ENCODE measurements at regions not wholly inside any gene's neighbourhood (a gene's known extent, or its start where the extent isn't known, plus 50 kb on each side); places are given as distances from the start of the nearest gene placed in this dataset.

- peaks cover 13% of the 10 kb centered on the region for H3K9me3 Mint-ChIP-seq
- POLR2A ChIA-PET: no interaction called here
Observed at GRCh38 chr9:88737876-88738275, 202.9 kb downstream of the NXNL2 start.

GRCh38 chr9:88738709-88739108 lies 203.7 kb downstream of the NXNL2 start:
- Mint-ChIP-seq H3K27me3 (ENCODE audit: low read depth) (no peaks in the 10 kb centered on the region), H3K9me3 (peaks cover 13% of the 10 kb centered on the region), H3K4me3 (no peak overlapping the region), H3K27ac (no peak overlapping the region), H3K36me3 (peaks cover 12% of the 10 kb centered on the region), H3K4me1 (peaks cover 22% of the 10 kb centered on the region)
- DNase-seq (ENCODE audit: low spot score) (no peak), ATAC-seq (no peak)
- ChIA-PET CTCF (no interaction called here), POLR2A (no interaction called here)
- TF ChIP-seq ZNF263 (CRISPR knock-in tag; IDR thresholded peaks at IDR 0.05; ENCODE audit: low read depth) (no peak), ZNF512 (CRISPR knock-in tag; IDR thresholded peaks at IDR 0.05; ENCODE audit: borderline replicate concordance) (no peak), USF2 (CRISPR knock-in tag; IDR thresholded peaks at IDR 0.05) (no peak), CREB1 (CRISPR knock-in tag; IDR thresholded peaks at IDR 0.05) (no peak), JAZF1 (CRISPR knock-in tag; IDR thresholded peaks at IDR 0.05) (no peak)
- TF ChIP-seq, protein P1, sequence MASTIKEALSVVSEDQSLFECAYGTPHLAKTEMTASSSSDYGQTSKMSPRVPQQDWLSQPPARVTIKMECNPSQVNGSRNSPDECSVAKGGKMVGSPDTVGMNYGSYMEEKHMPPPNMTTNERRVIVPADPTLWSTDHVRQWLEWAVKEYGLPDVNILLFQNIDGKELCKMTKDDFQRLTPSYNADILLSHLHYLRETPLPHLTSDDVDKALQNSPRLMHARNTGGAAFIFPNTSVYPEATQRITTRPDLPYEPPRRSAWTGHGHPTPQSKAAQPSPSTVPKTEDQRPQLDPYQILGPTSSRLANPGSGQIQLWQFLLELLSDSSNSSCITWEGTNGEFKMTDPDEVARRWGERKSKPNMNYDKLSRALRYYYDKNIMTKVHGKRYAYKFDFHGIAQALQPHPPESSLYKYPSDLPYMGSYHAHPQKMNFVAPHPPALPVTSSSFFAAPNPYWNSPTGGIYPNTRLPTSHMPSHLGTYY (CRISPR knock-in tag; IDR thresholded peaks at IDR 0.05): no peak

More at GRCh38 chr9:88737876-88738275, 202.9 kb downstream of the NXNL2 start:
- CTCF ChIA-PET: no interaction called here
- TF ChIP-seq CDX4 (CRISPR knock-in tag; IDR thresholded peaks at IDR 0.05; ENCODE audit: borderline replicate concordance) (no peak), ZMAT4 (CRISPR knock-in tag; IDR thresholded peaks at IDR 0.05) (no peak), STAT6 (CRISPR knock-in tag; conservative IDR thresholded peaks at IDR 0.05; ENCODE audit: low read depth) (no peak), ETV6 (CRISPR knock-in tag; IDR thresholded peaks at IDR 0.05) (no peak), ZNF219 (CRISPR knock-in tag; IDR thresholded peaks at IDR 0.05; ENCODE audit: borderline replicate concordance) (no peak), CREB1 (CRISPR knock-in tag; IDR thresholded peaks at IDR 0.05) (no peak), SMAD4 (CRISPR knock-in tag; IDR thresholded peaks at IDR 0.05) (no peak)
- TF ChIP-seq, protein P2, sequence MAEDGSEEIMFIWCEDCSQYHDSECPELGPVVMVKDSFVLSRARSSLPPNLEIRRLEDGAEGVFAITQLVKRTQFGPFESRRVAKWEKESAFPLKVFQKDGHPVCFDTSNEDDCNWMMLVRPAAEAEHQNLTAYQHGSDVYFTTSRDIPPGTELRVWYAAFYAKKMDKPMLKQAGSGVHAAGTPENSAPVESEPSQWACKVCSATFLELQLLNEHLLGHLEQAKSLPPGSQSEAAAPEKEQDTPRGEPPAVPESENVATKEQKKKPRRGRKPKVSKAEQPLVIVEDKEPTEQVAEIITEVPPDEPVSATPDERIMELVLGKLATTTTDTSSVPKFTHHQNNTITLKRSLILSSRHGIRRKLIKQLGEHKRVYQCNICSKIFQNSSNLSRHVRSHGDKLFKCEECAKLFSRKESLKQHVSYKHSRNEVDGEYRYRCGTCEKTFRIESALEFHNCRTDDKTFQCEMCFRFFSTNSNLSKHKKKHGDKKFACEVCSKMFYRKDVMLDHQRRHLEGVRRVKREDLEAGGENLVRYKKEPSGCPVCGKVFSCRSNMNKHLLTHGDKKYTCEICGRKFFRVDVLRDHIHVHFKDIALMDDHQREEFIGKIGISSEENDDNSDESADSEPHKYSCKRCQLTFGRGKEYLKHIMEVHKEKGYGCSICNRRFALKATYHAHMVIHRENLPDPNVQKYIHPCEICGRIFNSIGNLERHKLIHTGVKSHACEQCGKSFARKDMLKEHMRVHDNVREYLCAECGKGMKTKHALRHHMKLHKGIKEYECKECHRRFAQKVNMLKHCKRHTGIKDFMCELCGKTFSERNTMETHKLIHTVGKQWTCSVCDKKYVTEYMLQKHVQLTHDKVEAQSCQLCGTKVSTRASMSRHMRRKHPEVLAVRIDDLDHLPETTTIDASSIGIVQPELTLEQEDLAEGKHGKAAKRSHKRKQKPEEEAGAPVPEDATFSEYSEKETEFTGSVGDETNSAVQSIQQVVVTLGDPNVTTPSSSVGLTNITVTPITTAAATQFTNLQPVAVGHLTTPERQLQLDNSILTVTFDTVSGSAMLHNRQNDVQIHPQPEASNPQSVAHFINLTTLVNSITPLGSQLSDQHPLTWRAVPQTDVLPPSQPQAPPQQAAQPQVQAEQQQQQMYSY (CRISPR knock-in tag; IDR thresholded peaks at IDR 0.05): no peak
- TF ChIP-seq, protein P3, sequence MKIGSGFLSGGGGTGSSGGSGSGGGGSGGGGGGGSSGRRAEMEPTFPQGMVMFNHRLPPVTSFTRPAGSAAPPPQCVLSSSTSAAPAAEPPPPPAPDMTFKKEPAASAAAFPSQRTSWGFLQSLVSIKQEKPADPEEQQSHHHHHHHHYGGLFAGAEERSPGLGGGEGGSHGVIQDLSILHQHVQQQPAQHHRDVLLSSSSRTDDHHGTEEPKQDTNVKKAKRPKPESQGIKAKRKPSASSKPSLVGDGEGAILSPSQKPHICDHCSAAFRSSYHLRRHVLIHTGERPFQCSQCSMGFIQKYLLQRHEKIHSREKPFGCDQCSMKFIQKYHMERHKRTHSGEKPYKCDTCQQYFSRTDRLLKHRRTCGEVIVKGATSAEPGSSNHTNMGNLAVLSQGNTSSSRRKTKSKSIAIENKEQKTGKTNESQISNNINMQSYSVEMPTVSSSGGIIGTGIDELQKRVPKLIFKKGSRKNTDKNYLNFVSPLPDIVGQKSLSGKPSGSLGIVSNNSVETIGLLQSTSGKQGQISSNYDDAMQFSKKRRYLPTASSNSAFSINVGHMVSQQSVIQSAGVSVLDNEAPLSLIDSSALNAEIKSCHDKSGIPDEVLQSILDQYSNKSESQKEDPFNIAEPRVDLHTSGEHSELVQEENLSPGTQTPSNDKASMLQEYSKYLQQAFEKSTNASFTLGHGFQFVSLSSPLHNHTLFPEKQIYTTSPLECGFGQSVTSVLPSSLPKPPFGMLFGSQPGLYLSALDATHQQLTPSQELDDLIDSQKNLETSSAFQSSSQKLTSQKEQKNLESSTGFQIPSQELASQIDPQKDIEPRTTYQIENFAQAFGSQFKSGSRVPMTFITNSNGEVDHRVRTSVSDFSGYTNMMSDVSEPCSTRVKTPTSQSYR (CRISPR knock-in tag; IDR thresholded peaks at IDR 0.05): no peak
- no peaks in the 10 kb centered on the region for H3K27me3 Mint-ChIP-seq (ENCODE audit: low read depth)
- no peak overlapping the region for H3K4me3 Mint-ChIP-seq
- ATAC-seq (no peak), DNase-seq (ENCODE audit: low spot score) (no peak)
- peaks cover 26% of the 10 kb centered on the region for H3K4me1 Mint-ChIP-seq
- H3K27ac Mint-ChIP-seq: no peak overlapping the region
- peaks cover 12% of the 10 kb centered on the region for H3K36me3 Mint-ChIP-seq

All from WTC11 (cell line).